ENCODE measurements at regions not wholly inside any gene's neighbourhood (a gene's known extent, or its start where the extent isn't known, plus 50 kb on each side); places are given as distances from the start of the nearest gene placed in this dataset.

- DNase-seq: no peak
Observed at GRCh38 chr2:220243571-220243970, 616.1 kb downstream of the SLC4A3 start.

DNA sequence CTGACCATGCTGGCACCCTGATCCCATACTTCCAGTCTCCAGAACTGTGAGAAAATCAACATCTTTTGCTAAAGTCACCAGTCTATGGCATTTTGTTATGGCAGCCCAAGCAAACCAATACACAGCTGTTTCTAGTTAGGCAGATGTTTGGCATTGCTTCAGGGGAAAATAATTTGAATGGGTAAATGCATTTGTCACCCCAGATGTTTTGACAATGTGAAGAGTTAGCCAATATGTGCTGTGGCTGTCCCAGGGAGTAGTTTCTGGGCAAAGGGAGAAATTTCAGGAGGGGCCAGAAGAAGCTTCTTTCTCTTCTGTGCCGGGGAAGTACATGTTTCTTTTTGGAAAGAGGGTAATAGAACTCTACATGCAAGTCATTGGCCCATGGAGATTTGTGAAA lies 619.0 kb downstream of the SLC4A3 start:
- no peak for DNase-seq

GRCh38 chr2:220247588-220248350 lies 620.3 kb downstream of the SLC4A3 start:
- no peak for DNase-seq

- no peak for DNase-seq
Observed at GRCh38 chr2:220259662-220260061, 632.2 kb downstream of the SLC4A3 start.

- no peak for DNase-seq
Observed at GRCh38 chr2:220263300-220263699, 635.9 kb downstream of the SLC4A3 start.

DNA sequence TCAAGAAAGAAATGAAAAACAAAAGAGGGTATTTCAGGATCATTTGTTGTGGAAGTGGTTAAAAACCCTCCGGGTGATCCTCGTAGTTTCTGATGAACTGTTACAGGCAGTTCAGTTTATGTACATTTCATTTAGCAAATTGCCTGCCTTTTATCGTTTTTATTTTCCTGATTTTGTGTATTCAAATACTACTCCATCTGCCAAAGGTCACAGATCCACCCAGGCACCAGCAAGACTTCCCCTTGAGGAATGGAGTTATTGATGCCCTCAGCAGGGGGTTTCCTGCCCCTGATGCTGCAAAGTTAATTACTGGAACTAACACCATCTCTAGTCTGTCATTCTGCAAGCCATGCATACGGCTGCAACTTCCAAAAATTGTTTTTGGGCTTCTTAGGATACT lies 641.9 kb downstream of the SLC4A3 start:
- DNase-seq: no peak

GRCh38 chr2:220270481-220271070 lies 643.1 kb downstream of the SLC4A3 start:
- DNase-seq: no peak

GRCh38 chr2:220272656-220273055 lies 645.2 kb downstream of the SLC4A3 start:
- no peak for DNase-seq

- DNase-seq: no peak
Observed at GRCh38 chr2:220273082-220273481, 645.7 kb downstream of the SLC4A3 start.

GRCh38 chr2:220275454-220275853 lies 648.0 kb downstream of the SLC4A3 start:
- no peak for DNase-seq

GRCh38 chr2:220276741-220277444 lies 649.5 kb downstream of the SLC4A3 start:
- DNase-seq: no peak

DNA sequence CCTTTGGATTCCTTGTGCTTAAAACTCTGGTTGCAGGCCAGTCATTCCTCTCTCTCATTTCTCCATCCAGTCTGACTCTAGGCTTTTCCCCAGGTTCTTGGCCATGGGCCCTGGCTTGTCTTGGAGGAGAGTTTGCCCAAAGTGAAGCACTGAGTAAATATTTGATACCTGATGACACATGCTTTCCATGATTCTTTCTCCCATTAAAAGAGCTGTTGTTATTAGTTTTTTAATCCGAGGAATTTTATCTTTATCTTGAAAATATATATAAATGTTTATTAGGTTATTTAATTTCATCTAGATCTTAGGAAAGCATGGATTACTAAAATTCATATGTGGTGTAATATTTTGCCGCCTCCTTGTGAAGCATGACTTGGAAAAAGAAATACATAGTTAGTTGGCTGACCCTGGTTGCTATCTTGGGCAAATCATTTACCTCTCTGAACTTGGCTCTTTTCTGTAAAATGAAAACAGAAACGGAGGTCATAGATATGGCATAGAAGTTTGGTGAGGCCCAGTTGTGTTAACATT lies 650.1 kb downstream of the SLC4A3 start:
- DNase-seq: no peak

DNA sequence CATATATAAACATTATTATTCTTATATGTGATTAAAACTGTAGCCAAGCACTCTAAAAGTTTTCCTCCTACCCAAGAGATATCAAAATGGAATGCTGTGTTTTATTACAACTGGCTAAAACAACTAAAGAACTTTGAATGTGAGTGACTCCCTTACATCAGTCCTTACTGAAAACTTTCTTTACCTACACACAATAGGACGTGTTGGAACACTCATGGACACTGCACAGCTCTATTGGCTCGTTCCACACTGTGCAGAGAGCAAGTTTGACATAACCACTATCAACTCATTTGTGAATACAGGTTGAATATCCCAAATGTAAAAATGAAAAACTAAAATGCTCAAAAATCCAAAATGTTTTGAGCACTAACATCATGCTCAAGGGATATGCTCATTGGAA lies 650.6 kb downstream of the SLC4A3 start:
- no peak for DNase-seq

DNA sequence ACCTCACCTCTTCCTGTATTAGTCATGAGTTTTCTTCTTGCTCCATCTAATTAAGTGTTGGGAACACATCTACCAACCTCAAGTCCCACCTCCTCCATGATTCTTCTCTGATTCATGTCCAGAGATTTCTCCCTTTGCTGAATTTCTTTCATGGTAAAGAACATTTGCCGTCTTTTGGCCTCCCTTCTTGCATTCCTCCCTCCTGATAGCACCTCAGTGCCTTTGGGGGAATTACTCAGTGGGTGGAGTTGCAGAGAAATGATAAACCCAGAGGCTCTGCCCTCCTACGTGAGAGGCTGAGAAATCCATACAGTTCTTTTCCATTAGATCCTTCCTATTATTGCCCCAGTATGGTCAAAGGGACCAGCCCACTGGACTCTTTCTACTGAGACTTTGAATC lies 651.9 kb downstream of the SLC4A3 start:
- DNase-seq: no peak

DNA sequence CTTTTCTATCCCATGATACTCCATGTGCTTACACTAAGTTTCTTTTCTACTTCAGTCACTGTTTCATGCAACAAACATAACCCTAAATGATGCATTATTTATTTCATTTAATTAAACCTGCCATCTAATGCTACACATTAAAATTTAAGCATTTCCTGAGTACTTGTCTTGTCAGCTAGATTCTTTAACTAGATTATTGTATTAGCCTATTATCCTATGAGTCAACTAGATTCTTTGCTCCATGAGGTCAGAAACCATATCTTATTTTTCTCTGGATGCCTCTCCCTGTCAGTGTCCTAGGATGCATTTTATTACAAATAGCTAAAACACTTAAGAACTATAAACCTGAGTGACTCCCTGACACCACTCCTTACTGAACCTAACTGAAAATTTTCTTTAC lies 652.4 kb downstream of the SLC4A3 start:
- no peak for DNase-seq

GRCh38 chr2:220280736-220281135 lies 653.3 kb downstream of the SLC4A3 start:
- no peak for DNase-seq

DNA sequence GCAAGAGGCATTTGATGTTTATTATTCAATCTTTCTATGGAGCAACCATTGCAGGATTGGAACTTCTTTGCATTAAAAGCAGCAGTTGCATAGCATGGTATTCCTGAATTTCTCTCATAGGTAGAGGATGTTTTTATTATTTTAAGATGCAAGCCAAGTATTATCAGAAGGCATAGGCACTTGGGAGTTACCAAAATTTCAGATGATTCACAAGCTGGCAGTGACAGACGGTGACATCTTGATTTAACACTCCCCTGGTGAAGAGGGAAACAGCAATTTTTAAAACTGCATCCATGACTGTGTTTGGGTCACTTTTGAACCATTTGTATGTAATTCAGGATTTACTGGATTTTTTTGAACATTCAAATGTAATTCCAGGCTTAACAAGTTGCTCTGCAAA lies 654.3 kb downstream of the SLC4A3 start:
- DNase-seq: no peak

DNA sequence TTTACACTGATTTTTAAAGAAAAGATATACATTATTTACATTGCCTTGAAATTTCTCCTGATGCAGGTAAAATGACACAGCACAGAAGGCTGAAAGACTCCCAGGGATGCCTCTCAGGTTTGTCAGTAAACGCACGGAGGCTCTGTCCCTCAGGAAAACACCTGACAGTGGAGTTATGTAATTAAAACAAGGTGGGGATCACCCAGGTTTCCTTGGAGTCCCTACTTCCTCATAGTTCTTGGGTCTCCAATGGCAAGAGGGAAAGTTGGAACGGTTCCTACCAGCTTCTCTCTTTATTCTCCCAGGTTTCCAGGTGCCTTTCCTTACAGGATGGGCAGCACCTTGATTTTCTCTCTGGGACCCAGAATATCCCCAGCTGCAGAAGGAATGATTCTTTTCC lies 654.8 kb downstream of the SLC4A3 start:
- DNase-seq: no peak

- DNase-seq: no peak
Observed at GRCh38 chr2:220293966-220294365, 666.5 kb downstream of the SLC4A3 start.

- no peak for DNase-seq
Observed at GRCh38 chr2:220296174-220296573, 668.7 kb downstream of the SLC4A3 start.

- DNase-seq: no peak
Observed at GRCh38 chr2:220297093-220297492, 669.7 kb downstream of the SLC4A3 start.

- no peak for DNase-seq
Observed at GRCh38 chr2:220300806-220301205, 673.4 kb downstream of the SLC4A3 start.

DNA sequence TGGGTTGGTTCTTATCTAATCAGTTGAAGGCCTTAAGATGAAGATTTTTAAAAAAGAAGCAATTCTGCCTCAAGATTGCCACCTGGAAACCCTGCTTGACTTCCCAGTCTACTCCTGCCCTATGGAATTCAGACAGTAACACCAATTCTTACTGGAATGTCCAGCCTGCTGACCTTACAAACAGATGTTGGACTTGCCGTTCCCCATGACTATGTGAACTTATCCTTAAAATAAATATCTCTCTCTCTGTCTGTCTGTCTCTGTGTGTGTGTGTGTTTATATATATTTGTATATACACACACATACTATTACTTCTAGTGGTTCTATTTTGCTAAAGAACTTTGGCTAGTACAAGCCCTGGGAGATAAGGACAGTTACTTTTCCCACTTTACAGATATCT lies 675.3 kb downstream of the SLC4A3 start:
- no peak for DNase-seq

DNA sequence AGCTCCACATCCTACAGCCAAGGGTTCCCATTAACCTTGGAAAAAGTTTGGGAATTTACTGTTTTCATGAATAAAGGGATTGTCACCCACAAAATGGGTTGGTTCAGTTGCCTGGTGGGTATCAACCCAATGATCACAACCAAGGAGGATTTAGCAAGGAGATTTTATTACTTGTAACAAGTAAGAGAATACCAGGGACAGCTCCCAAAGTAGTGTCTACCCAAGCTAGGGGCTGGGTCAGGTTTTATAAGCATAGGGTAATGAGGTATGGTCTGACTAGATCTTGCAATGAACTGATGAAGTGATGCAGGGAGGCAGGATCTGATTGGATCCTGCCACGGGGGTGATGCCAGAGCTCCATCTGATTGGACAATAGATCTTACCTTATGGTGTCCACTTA lies 681.8 kb downstream of the SLC4A3 start:
- DNase-seq: no peak

Data from CD4-positive, alpha-beta T cell treated with Interferon alpha-2 for 1 hour (primary cell).